GM13977 (cell line): ENCODE measurements at regions not wholly inside any gene's neighbourhood (a gene's known extent, or its start where the extent isn't known, plus 50 kb on each side); places are given as distances from the start of the nearest gene placed in this dataset.
"Not testable (repeated sequence)": the region's sequence is repeated elsewhere in the genome, so short reads cannot be mapped to it uniquely, and the experiment has no call there.

Source experiments
- DNase-seq: peaks from one replicate; pipeline ENCODE4 v3.0.0; 2012; ENCODE audit warnings: low spot score
- CTCF ChIP-seq: IDR thresholded peaks from 2 replicates; pipeline ENCODE4 v1.5.1; 2012; ENCODE audit warnings: mild to moderate bottlenecking, control low read depth; ENCODE audit not compliant: insufficient read depth; ENCODE audit errors: extremely low read depth, missing control alignments
- in situ Hi-C: fragments of 300-500 bp; cut with MboI; formaldehyde crosslinking; loops from one replicate; pipeline ENCODE4 v1.12.0; 2022; ENCODE audit warnings: low sequenced_read_pairs, low pct_unique_long_range_greater_than_20kb, mixed read lengths, inconsistent platforms; ENCODE audit not compliant: unreplicated experiment

GRCh38 chr2:126288362-126288761 lies 367.6 kb upstream of the GYPC start:
- no peak for DNase-seq
- TF ChIP-seq CTCF, result no peak
- in situ Hi-C loops, result no loop called here

DNA sequence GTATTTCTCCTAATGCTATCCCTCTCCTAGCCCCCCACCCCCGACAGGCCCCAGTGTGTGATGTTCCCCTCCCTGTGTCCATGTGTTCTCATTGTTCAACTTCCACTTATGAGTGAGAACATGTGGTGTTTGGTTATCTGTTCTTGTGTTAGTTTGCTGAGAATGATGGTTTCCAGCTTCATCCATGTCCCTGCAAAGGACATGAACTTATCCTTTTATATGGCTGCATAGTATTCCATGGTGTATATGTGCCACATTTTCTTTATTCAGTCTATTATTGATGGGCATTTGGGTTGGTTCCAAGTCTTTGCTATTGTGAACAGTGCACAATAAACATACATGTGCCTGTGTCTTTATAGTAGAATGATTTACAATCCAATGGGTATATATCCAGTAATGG lies 362.0 kb upstream of the GYPC start:
- DNase-seq, in situ Hi-C loops: not testable (repeated sequence)

- no peak for DNase-seq
- TF ChIP-seq CTCF, result no peak
- in situ Hi-C loops, result no loop called here
Observed at GRCh38 chr2:126299469-126299976, 356.4 kb upstream of the GYPC start.

GRCh38 chr2:126300348-126300747 lies 355.6 kb upstream of the GYPC start:
- in situ Hi-C loops, result no loop called here
- no peak for TF ChIP-seq CTCF
- no peak for DNase-seq

GRCh38 chr2:126302043-126302442 lies 353.9 kb upstream of the GYPC start:
- no peak for TF ChIP-seq CTCF
- in situ Hi-C loops, result no loop called here
- DNase-seq, result no peak

DNA sequence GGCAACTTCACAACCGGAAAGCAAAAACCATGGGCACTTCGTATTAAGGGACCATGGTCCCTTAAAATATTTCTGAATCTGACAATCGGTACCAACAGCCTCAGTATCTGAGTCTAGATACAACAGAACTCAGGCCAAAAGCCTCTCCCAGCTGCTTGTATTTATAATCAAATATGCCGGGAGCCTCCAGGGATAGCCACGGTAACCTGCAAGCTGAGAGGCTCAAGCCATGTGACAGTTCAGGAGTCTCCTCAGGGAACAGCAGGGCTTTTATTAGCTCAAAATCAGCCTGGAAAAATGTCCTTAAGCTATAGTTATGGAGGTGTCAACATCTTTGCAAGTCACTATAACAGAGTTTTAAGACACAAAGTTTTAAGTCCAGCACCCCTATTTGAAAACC lies 352.8 kb upstream of the GYPC start:
- no peak for TF ChIP-seq CTCF
- DNase-seq, result no peak
- in situ Hi-C loops, result no loop called here

GRCh38 chr2:126304154-126304553 lies 351.8 kb upstream of the GYPC start:
- in situ Hi-C loops, result no loop called here
- no peak for TF ChIP-seq CTCF
- DNase-seq, result no peak
